ENCODE measurements at regions not wholly inside any gene's neighbourhood (a gene's known extent, or its start where the extent isn't known, plus 50 kb on each side); places are given as distances from the start of the nearest gene placed in this dataset.

DNA sequence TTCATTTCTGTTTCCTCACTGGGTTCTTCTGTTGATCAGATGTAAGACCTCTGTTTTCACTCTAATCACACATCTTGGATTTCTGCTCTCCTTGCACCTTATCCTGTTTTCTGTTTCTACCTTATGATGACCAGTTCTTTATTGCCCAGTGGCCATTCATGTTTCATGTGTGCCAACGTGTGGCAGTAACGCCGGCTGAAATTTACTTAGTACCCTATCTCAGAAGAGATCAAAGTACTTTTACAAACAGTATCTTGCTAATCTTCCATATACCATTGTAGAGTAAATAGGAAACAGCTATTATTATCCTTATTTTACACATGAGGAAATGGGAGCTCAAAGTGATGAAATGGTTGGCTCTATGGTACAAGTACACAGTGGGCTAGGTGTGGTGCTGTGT lies 74.0 kb downstream of the GATA3 start:
- Mint-ChIP-seq H3K4me3 (no peak overlapping the region), H3K27ac (no peak overlapping the region), H3K9me3 (peaks cover 0 to 2% (median 0%) of the 10 kb centered on the region in 7 donors), H3K4me1 (peaks cover 11 to 27% (median 15%) of the 10 kb centered on the region in 4 donors), H3K27me3 (peaks cover 4% of the 10 kb centered on the region), H3K36me3 (no peaks in the 10 kb centered on the region)
- Histone ChIP-seq H3K9me3 (ENCODE audit: control insufficient read depth in 2 of 2, low read length in 2 of 2) (no peaks in the 10 kb centered on the region), H3K4me1 (ENCODE audit: control insufficient read depth, insufficient read depth, low read length, poor library complexity, severe bottlenecking) (peaks cover 7% of the 10 kb centered on the region), H3K36me3 (ENCODE audit: control insufficient read depth, insufficient read depth, low read length) (no peaks in the 10 kb centered on the region), H3K27me3 (ENCODE audit: control insufficient read depth, insufficient read depth, low read length) (no peaks in the 10 kb centered on the region), H3K4me3 (ENCODE audit: low read depth, low read length) (no peak overlapping the region), H3K27ac (ENCODE audit: insufficient read depth, low read length, poor library complexity, severe bottlenecking) (no peak overlapping the region)
- DNase-seq (no peak), ATAC-seq (ENCODE audit: low read depth in 2 of 2) (no peak)

DNA sequence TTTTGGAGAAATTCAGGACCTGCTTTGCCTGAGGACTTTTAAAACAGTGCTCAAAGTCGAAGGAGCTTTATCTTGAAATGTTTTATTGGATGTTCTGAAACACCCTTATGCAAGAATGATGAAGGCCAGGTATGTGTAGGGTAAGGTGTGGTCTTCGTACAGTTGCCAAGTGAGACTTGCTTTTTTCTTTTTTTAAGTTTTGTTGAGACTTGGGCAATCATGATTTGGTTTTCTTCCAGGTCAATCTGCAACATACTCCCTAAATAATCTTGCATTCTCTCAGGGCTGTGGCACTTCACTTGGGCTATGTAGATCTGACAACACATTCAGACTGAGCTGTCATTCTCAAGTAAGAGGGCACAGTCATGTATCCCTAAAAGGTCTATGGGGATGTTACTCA lies 75.0 kb downstream of the GATA3 start:
- peaks cover 7% of the 10 kb centered on the region for H3K4me1 ChIP-seq (ENCODE audit: control insufficient read depth, insufficient read depth, low read length, poor library complexity, severe bottlenecking)
- Mint-ChIP-seq H3K36me3 (no peaks in the 10 kb centered on the region), H3K27ac (no peak overlapping the region), H3K4me3 (no peak overlapping the region), H3K27me3 (peaks cover 4% of the 10 kb centered on the region), H3K4me1 (peaks cover 11 to 33% (median 19%) of the 10 kb centered on the region in 4 donors), H3K9me3 (peaks cover 0 to 2% (median 0%) of the 10 kb centered on the region in 7 donors)
- no peak overlapping the region for H3K4me3 ChIP-seq (ENCODE audit: low read depth, low read length)
- no peaks in the 10 kb centered on the region for H3K9me3 ChIP-seq (ENCODE audit: control insufficient read depth in 2 of 2, low read length in 2 of 2)
- DNase-seq, result no peak
- no peaks in the 10 kb centered on the region for H3K27me3 ChIP-seq (ENCODE audit: control insufficient read depth, insufficient read depth, low read length)
- no peak overlapping the region for H3K27ac ChIP-seq (ENCODE audit: insufficient read depth, low read length, poor library complexity, severe bottlenecking)
- H3K36me3 ChIP-seq (ENCODE audit: control insufficient read depth, insufficient read depth, low read length), result no peaks in the 10 kb centered on the region
- ATAC-seq (ENCODE audit: low read depth in 2 of 2), result no peak

GRCh38 chr10:8130973-8131911 lies 76.8 kb downstream of the GATA3 start:
- H3K27ac Mint-ChIP-seq, result peak overlapping the region in 1 of 3 donors; percentile 52

DNA sequence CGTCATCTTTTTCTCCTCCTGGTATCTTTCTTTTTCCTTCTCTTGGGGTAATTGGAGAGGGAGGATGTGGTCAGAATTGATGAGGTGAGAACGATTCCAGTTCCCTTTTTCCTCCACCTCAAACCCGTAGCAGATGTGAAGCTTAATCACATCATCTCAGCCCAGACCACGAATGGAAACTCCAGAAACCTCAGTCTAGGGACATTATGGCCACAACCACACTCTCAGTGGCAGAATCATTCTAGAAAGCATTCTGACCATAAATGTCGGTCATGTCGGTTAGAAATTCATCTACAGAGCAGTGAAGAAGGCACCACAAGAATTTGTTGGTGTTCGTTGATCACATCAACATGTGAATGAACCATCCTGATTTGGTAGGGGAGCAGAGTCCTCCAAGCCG lies 78.7 kb downstream of the GATA3 start:
- peaks cover 0 to 2% (median 0%) of the 10 kb centered on the region in 7 donors for H3K9me3 Mint-ChIP-seq
- H3K4me3 Mint-ChIP-seq, result peak overlapping the region in 1 of 4 donors; percentile 1
- ATAC-seq (ENCODE audit: low read depth in 2 of 2) (no peak), DNase-seq (peak in 1 of 3 donors; percentile 31)
- peaks cover 4% of the 10 kb centered on the region for H3K27me3 Mint-ChIP-seq
- Histone ChIP-seq H3K9me3 (ENCODE audit: control insufficient read depth in 2 of 2, low read length in 2 of 2) (no peaks in the 10 kb centered on the region), H3K27me3 (ENCODE audit: control insufficient read depth, insufficient read depth, low read length) (no peaks in the 10 kb centered on the region), H3K4me3 (ENCODE audit: low read depth, low read length) (no peak overlapping the region), H3K4me1 (ENCODE audit: control insufficient read depth, insufficient read depth, low read length, poor library complexity, severe bottlenecking) (peaks cover 23% of the 10 kb centered on the region), H3K36me3 (ENCODE audit: control insufficient read depth, insufficient read depth, low read length) (no peaks in the 10 kb centered on the region), H3K27ac (ENCODE audit: insufficient read depth, low read length, poor library complexity, severe bottlenecking) (no peak overlapping the region)
- no peak overlapping the region for H3K27ac Mint-ChIP-seq
- peaks cover 22 to 49% (median 33%) of the 10 kb centered on the region in 4 donors for H3K4me1 Mint-ChIP-seq
- no peaks in the 10 kb centered on the region for H3K36me3 Mint-ChIP-seq

More at GRCh38 chr10:8130973-8131911, 76.8 kb downstream of the GATA3 start:
- Histone ChIP-seq H3K27me3 (ENCODE audit: control insufficient read depth, insufficient read depth, low read length) (no peaks in the 10 kb centered on the region), H3K9me3 (ENCODE audit: control insufficient read depth in 2 of 2, low read length in 2 of 2) (no peaks in the 10 kb centered on the region), H3K27ac (ENCODE audit: insufficient read depth, low read length, poor library complexity, severe bottlenecking) (no peak overlapping the region), H3K36me3 (ENCODE audit: control insufficient read depth, insufficient read depth, low read length) (no peaks in the 10 kb centered on the region), H3K4me1 (ENCODE audit: control insufficient read depth, insufficient read depth, low read length, poor library complexity, severe bottlenecking) (peaks cover 8% of the 10 kb centered on the region), H3K4me3 (ENCODE audit: low read depth, low read length) (no peak overlapping the region)
- DNase-seq, result peak in 1 of 3 donors; percentile 77
- Mint-ChIP-seq H3K4me1 (peaks cover 11 to 30% (median 19%) of the 10 kb centered on the region in 4 donors), H3K4me3 (no peak overlapping the region), H3K36me3 (no peaks in the 10 kb centered on the region), H3K9me3 (peaks cover 0 to 2% (median 0%) of the 10 kb centered on the region in 7 donors), H3K27me3 (peaks cover 4% of the 10 kb centered on the region)
- peak; percentile 43 to 63 for ATAC-seq (ENCODE audit: low read depth in 2 of 2)

- Histone ChIP-seq H3K36me3 (ENCODE audit: control insufficient read depth, insufficient read depth, low read length) (no peaks in the 10 kb centered on the region), H3K4me3 (ENCODE audit: low read depth, low read length) (peak overlapping the region; percentile 88)
Observed at GRCh38 chr10:8136736-8137135, 82.2 kb downstream of the GATA3 start.

DNA sequence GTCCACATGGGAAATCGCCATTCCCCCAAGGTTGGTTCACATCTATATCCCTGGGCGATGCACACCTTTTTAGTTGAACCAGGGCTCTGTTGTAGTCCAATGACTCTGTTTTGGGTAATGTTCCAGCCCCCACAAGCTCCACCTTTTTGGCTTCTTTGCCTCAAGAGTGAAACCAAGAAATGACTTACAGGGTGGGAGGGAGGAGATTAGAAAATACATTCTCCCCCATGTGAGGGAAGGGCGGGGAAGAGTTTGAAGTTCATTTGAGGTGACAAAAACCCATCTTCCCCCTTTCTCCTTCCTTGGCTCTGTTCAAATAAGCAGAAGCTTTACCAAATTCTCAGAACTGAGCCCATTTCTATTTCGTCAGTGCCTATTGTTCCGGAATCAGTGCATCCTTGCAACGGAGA lies 82.8 kb downstream of the GATA3 start:
- peak overlapping the region; percentile 92 to 98 (median 97) for H3K27ac Mint-ChIP-seq
- peak; percentile 63 to 65 for ATAC-seq (ENCODE audit: low read depth in 2 of 2)
- Histone ChIP-seq H3K27me3 (ENCODE audit: control insufficient read depth, insufficient read depth, low read length) (no peaks in the 10 kb centered on the region), H3K9me3 (ENCODE audit: control insufficient read depth in 2 of 2, low read length in 2 of 2) (no peaks in the 10 kb centered on the region), H3K36me3 (ENCODE audit: control insufficient read depth, insufficient read depth, low read length) (no peaks in the 10 kb centered on the region), H3K4me3 (ENCODE audit: low read depth, low read length) (peak overlapping the region; percentile 88), H3K4me1 (ENCODE audit: control insufficient read depth, insufficient read depth, low read length, poor library complexity, severe bottlenecking) (peaks cover 16% of the 10 kb centered on the region), H3K27ac (ENCODE audit: insufficient read depth, low read length, poor library complexity, severe bottlenecking) (peak overlapping the region; percentile 78)
- peaks cover 14 to 51% (median 30%) of the 10 kb centered on the region in 4 donors for H3K4me1 Mint-ChIP-seq
- peak in 2 of 3 donors; percentile 47 to 93 for DNase-seq
- H3K36me3 Mint-ChIP-seq, result no peaks in the 10 kb centered on the region
- no peaks in the 10 kb centered on the region for H3K9me3 Mint-ChIP-seq
- peak overlapping the region; percentile 79 to 92 (median 86) for H3K4me3 Mint-ChIP-seq
- no peaks in the 10 kb centered on the region for H3K27me3 Mint-ChIP-seq

More at GRCh38 chr10:8136736-8137135, 82.2 kb downstream of the GATA3 start:
- Mint-ChIP-seq H3K27me3 (no peaks in the 10 kb centered on the region), H3K9me3 (no peaks in the 10 kb centered on the region), H3K4me3 (peak overlapping the region; percentile 79 to 92 (median 86)), H3K36me3 (no peaks in the 10 kb centered on the region), H3K27ac (peak overlapping the region; percentile 92 to 98 (median 97)), H3K4me1 (peaks cover 17 to 53% (median 31%) of the 10 kb centered on the region in 4 donors)
- no peaks in the 10 kb centered on the region for H3K9me3 ChIP-seq (ENCODE audit: control insufficient read depth in 2 of 2, low read length in 2 of 2)
- peaks cover 18% of the 10 kb centered on the region for H3K4me1 ChIP-seq (ENCODE audit: control insufficient read depth, insufficient read depth, low read length, poor library complexity, severe bottlenecking)
- peak overlapping the region; percentile 78 for H3K27ac ChIP-seq (ENCODE audit: insufficient read depth, low read length, poor library complexity, severe bottlenecking)
- DNase-seq (peak in 2 of 3 donors; percentile 30 to 66), ATAC-seq (ENCODE audit: low read depth in 2 of 2) (no peak)
- H3K27me3 ChIP-seq (ENCODE audit: control insufficient read depth, insufficient read depth, low read length), result no peaks in the 10 kb centered on the region

- Histone ChIP-seq H3K27me3 (ENCODE audit: control insufficient read depth, insufficient read depth, low read length) (no peaks in the 10 kb centered on the region), H3K4me3 (ENCODE audit: low read depth, low read length) (peak overlapping the region; percentile 88), H3K36me3 (ENCODE audit: control insufficient read depth, insufficient read depth, low read length) (no peaks in the 10 kb centered on the region), H3K27ac (ENCODE audit: insufficient read depth, low read length, poor library complexity, severe bottlenecking) (peak overlapping the region; percentile 78), H3K4me1 (ENCODE audit: control insufficient read depth, insufficient read depth, low read length, poor library complexity, severe bottlenecking) (peaks cover 16% of the 10 kb centered on the region), H3K9me3 (ENCODE audit: control insufficient read depth in 2 of 2, low read length in 2 of 2) (no peaks in the 10 kb centered on the region)
- Mint-ChIP-seq H3K9me3 (no peaks in the 10 kb centered on the region), H3K36me3 (no peaks in the 10 kb centered on the region), H3K4me3 (peak overlapping the region; percentile 79 to 92 (median 86)), H3K27me3 (no peaks in the 10 kb centered on the region), H3K27ac (peak overlapping the region; percentile 92 to 98 (median 97)), H3K4me1 (peaks cover 14 to 50% (median 30%) of the 10 kb centered on the region in 4 donors)
- ATAC-seq (ENCODE audit: low read depth in 2 of 2) (peak; percentile 26 to 32), DNase-seq (peak in 2 of 3 donors; percentile 21 to 70)
Observed at GRCh38 chr10:8137726-8138125, 83.2 kb downstream of the GATA3 start.
